Mucosa of rectum (tissue), 2 donors: ENCODE measurements at regions not wholly inside any gene's neighbourhood (a gene's known extent, or its start where the extent isn't known, plus 50 kb on each side); places are given as distances from the start of the nearest gene placed in this dataset.

Source experiments
- H3K27ac ChIP-seq, 2 donors: one replicate each; pipeline ENCODE4 v1.7.0; 2013; ENCODE audit warnings: inconsistent platforms in 2 of 2, low read depth in 2 of 2, low read length in 2 of 2
- H3K27me3 ChIP-seq, 2 donors: one replicate each; pipeline ENCODE4 v1.7.0; 2013; ENCODE audit warnings: low read length in 2 of 2; ENCODE audit not compliant: control insufficient read depth in 2 of 2, insufficient read depth in 2 of 2
- H3K36me3 ChIP-seq, 2 donors: one replicate each; pipeline ENCODE4 v1.7.0; 2013; ENCODE audit warnings: low read length in 2 of 2; ENCODE audit not compliant: control insufficient read depth in 2 of 2, insufficient read depth in 2 of 2
- H3K4me1 ChIP-seq, 2 donors: one replicate each; pipeline ENCODE4 v1.7.0; 2013; ENCODE audit warnings: low read length in 2 of 2, mild to moderate bottlenecking in 1 of 2; ENCODE audit not compliant: control insufficient read depth in 2 of 2, insufficient read depth in 2 of 2
- H3K4me3 ChIP-seq, 2 donors: one replicate each; pipeline ENCODE4 v1.7.0; 2013; ENCODE audit warnings: low read length in 2 of 2
- H3K9ac ChIP-seq, 2 donors: one replicate each; pipeline ENCODE4 v1.7.0; 2013; ENCODE audit warnings: low read length in 2 of 2, low read depth in 1 of 2, mild to moderate bottlenecking in 1 of 2
- H3K9me3 ChIP-seq, 2 donors: one replicate each; pipeline ENCODE4 v1.7.0; 2013; ENCODE audit warnings: low read length in 2 of 2; ENCODE audit not compliant: control insufficient read depth in 2 of 2
- donor health status: healthy.
- donor health status: Normal muscosa, but diverticular disease.

DNA sequence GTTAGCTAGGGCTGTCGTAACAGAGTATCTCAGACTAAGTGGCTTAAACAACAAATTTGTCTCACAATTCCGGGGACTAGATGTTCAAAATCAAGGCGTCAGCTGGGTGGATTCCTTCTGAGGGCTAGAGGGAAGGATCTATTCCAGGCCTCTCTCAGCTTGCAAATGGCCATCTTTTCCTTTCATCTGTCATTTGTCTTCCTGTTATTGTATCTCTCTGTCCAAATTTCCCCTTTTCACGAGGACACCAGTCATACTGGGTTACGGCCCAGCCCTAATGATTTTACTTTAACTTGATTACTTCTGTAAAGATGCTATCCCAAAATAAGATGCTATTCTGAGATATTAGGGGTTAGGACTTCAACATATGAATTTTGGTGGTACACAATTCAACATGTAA, 119.0 kb upstream of the CPSF6 start:
- Histone ChIP-seq H3K36me3 (no peaks in the 10 kb centered on the region), H3K4me1 (peaks cover 2 to 14% of the 10 kb centered on the region in 2 donors), H3K9ac (no peak overlapping the region), H3K9me3 (no peaks in the 10 kb centered on the region), H3K27me3 (no peaks in the 10 kb centered on the region), H3K27ac (no peak overlapping the region), H3K4me3 (no peak overlapping the region)

GRCh38 chr12:69123311-69123710, 116.1 kb upstream of the CPSF6 start:
- H3K4me1 ChIP-seq: peaks cover 2 to 14% of the 10 kb centered on the region in 2 donors
- no peak overlapping the region for H3K4me3 ChIP-seq
- no peaks in the 10 kb centered on the region for H3K9me3 ChIP-seq
- no peak overlapping the region for H3K9ac ChIP-seq
- no peaks in the 10 kb centered on the region for H3K36me3 ChIP-seq
- H3K27me3 ChIP-seq: no peaks in the 10 kb centered on the region
- peak overlapping the region in 1 of 2 donors; percentile 5 for H3K27ac ChIP-seq

DNA sequence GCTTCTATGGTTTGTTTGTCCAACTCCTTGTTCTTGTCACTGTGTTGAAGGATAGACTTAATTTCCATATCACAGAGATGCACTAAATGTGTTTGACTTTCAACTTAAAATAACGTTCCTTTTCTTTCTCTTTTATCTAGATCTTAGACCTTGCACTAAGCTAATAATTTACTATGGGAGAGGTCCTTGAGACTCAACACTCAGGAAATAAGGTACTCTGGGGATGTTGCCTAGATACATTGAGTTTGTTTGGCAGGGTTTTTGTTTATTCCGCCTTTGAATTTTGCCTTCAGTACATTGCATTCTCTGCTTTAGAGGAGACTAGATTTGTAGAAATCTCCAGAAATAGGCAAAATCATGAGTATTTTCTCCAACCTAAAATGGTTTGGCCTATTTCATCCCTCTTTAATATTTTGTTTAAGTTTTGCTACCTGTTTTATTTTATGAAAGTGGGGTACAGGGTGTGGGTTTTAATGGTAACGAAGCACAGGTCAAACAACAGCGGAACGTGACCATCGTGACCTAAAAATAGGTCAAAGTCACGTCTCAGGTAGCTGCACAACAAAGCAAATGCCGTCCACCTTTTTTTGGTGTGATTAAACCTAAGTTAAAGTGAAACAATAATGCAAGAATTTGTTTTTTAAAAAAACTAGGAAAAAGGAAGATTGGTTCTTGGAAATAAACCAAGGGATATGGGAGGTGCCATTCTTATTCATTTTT, 115.3 kb upstream of the CPSF6 start:
- Histone ChIP-seq H3K9me3 (no peaks in the 10 kb centered on the region), H3K27me3 (no peaks in the 10 kb centered on the region), H3K4me3 (no peak overlapping the region), H3K9ac (no peak overlapping the region), H3K36me3 (no peaks in the 10 kb centered on the region), H3K4me1 (peaks cover 2 to 14% of the 10 kb centered on the region in 2 donors), H3K27ac (peak overlapping the region in 1 of 2 donors; percentile 7)

DNA sequence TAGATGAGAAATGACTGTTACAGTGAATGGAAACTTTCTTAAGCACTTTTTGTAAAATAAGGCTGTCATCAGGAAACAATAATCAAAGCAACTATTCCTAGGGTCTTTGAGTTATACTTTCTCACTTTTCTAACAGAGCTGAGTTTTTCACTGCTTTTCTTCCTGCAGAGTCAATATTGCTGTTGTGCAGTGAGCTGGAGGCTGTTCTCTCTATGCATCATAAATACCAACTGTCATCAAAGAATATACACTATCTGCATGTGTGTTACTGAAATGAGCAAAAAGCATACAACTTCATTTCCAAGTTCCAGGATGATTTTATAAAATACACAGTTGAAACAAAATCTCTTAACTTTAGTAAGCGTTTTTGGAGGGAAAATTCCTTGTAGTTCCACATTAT, 110.4 kb upstream of the CPSF6 start:
- Histone ChIP-seq H3K9ac (no peak overlapping the region), H3K27me3 (no peaks in the 10 kb centered on the region), H3K27ac (no peak overlapping the region), H3K9me3 (no peaks in the 10 kb centered on the region), H3K4me3 (no peak overlapping the region), H3K36me3 (no peaks in the 10 kb centered on the region), H3K4me1 (peaks cover 0 to 12% of the 10 kb centered on the region in 2 donors)

DNA sequence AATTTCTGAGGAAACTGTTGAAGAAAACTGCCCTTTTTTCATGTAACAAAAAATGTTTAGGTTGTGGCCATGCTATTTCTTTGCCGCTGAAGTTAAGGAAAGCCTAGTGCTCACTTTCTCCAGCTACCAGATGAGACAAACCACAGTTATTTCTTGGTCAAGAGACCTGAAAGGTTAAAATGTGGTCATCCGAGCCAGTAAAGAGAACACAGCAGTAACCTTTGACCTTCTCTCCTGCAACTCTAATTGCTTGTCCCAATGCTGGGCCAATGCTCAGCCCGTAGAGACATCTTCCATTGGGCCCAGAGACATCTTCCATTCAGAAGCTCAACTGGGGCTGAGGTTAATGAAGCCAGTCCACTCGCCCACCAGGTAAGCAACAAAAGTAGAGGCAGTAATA, 109.8 kb upstream of the CPSF6 start:
- no peaks in the 10 kb centered on the region for H3K36me3 ChIP-seq
- peaks cover 0 to 9% of the 10 kb centered on the region in 2 donors for H3K4me1 ChIP-seq
- H3K4me3 ChIP-seq: no peak overlapping the region
- no peaks in the 10 kb centered on the region for H3K9me3 ChIP-seq
- H3K27me3 ChIP-seq: no peaks in the 10 kb centered on the region
- H3K27ac ChIP-seq: no peak overlapping the region
- no peak overlapping the region for H3K9ac ChIP-seq

DNA sequence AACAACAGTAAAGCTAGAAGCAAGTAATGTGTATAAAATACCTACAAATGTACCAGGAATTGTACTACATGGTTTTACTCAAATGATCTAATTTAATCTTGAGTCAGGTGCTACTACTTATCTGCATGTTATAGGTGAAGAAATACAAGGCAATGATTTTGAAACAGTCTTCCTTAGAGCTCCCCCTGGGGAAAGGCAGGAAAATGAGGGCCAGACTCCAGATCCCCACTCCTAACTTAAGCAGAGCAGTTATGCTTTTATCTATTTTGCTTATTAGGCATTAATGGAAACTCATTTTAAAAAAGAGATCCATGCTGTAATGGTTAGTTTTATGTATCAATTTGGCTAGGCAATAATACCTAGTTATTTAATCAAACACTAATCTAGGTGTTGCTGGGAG, 109.3 kb upstream of the CPSF6 start:
- no peak overlapping the region for H3K27ac ChIP-seq
- H3K27me3 ChIP-seq: no peaks in the 10 kb centered on the region
- no peaks in the 10 kb centered on the region for H3K36me3 ChIP-seq
- no peak overlapping the region for H3K9ac ChIP-seq
- H3K4me1 ChIP-seq: peaks cover 0 to 4% of the 10 kb centered on the region in 2 donors
- no peaks in the 10 kb centered on the region for H3K9me3 ChIP-seq
- no peak overlapping the region for H3K4me3 ChIP-seq

GRCh38 chr12:69131077-69131476, 108.3 kb upstream of the CPSF6 start:
- Histone ChIP-seq H3K36me3 (no peaks in the 10 kb centered on the region), H3K9ac (no peak overlapping the region), H3K4me1 (peaks cover 0 to 3% of the 10 kb centered on the region in 2 donors), H3K27ac (no peak overlapping the region), H3K9me3 (no peaks in the 10 kb centered on the region), H3K4me3 (no peak overlapping the region), H3K27me3 (no peaks in the 10 kb centered on the region)

DNA sequence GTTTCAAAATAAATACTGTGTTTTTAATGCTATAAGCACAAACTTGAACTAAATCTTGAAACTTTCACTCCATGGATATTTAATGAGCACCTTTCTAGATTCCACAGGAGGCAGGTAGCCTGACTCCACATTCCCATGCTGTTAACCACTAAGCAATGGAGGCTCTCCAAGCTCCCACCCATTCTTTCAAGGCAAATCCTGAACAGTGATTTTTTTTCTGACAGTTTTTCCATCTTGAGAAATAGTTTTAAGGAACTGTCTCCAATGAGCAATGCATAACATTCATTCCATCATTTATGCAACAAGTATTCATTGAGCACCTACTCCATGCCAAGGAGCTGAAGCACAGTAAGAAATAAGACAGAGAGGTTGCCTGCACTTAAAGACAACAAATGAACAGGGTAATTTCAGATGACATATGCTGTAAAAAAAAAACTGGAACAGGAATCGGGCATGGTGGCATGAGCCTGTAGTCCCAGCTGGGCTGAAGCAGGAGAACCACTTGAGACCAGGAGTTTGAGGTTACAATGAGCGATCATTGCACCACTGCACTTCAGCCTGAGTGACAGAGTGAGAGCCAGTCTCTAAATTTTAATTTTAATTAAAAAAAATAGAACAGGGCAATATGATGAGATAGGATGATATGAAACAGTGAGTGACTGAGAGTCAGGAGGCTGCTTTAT, 102.3 kb upstream of the CPSF6 start:
- no peak overlapping the region for H3K4me3 ChIP-seq
- H3K27me3 ChIP-seq: no peaks in the 10 kb centered on the region
- H3K4me1 ChIP-seq: no peaks in the 10 kb centered on the region
- peaks cover 0 to 5% of the 10 kb centered on the region in 2 donors for H3K9me3 ChIP-seq
- no peaks in the 10 kb centered on the region for H3K36me3 ChIP-seq
- H3K9ac ChIP-seq: no peak overlapping the region
- no peak overlapping the region for H3K27ac ChIP-seq

DNA sequence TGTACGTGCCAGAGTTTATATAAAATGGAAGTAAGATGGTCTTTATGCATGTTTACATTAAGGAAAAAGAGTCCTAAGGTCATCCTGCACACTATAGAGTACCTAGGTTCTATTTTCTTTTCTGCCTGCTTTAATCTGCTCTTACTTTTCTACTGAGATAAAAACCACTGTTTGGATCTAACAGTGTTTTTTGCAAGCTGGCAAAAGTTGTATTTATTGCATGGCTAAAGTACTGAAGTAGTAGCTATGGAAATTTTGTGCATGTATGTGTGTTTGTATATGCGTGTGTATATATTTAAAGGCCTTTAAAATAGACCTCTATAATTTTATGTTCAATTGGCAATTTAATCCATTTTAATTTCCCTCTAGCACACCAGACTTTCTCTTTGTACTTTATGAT, 98.3 kb upstream of the CPSF6 start:
- Histone ChIP-seq H3K4me3 (no peak overlapping the region), H3K4me1 (no peaks in the 10 kb centered on the region), H3K9ac (no peak overlapping the region), H3K9me3 (peaks cover 0 to 5% of the 10 kb centered on the region in 2 donors), H3K27me3 (no peaks in the 10 kb centered on the region), H3K36me3 (no peaks in the 10 kb centered on the region), H3K27ac (no peak overlapping the region)

DNA sequence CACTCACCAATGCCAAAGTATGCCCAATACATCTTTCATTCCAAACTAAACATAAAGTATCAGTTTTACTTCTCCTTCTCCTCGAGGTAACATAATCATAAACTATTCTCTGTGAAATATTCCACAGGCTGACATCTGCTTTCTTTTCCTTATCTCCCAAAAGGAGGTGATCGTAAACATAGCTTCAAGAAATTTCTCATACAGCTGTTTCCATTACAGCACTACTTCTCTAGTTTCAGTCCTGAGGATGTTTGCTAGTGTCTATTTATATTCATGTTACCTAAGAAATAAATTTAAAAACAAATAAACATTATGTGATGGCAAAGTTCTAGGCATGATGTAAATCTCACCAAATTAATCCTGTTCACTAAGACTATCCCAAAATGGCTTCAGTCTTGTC, 90.1 kb upstream of the CPSF6 start:
- Histone ChIP-seq H3K9me3 (no peaks in the 10 kb centered on the region), H3K27me3 (no peaks in the 10 kb centered on the region), H3K27ac (peak overlapping the region in 1 of 2 donors; percentile 84), H3K4me3 (no peak overlapping the region), H3K4me1 (peaks cover 6 to 20% of the 10 kb centered on the region in 2 donors), H3K9ac (no peak overlapping the region), H3K36me3 (no peaks in the 10 kb centered on the region)
